Stomach (tissue), 4 donors: ENCODE measurements at regions not wholly inside any gene's neighbourhood (a gene's known extent, or its start where the extent isn't known, plus 50 kb on each side); places are given as distances from the start of the nearest gene placed in this dataset.

Source experiments
- POLR2A ChIP-seq, 4 donors: fragments of 450-650 bp; IDR thresholded peaks; one replicate each; pipeline ENCODE4 v1.6.1; 2016; ENCODE audit warnings: antibody characterized with exemption in 4 of 4, control low read depth in 2 of 4, mild to moderate bottlenecking in 1 of 4, moderate library complexity in 1 of 4
- TF ChIP-seq, protein P1 (sequence below), 7 experiments: fragments of 450-650 bp in 4 of 7; fragments of 200-600 bp in 3 of 7; sonication (generic) in 3 of 7; IDR thresholded peaks; one replicate each; pipeline ENCODE4 v1.5.1; 2016 to 2019; ENCODE audit warnings: antibody characterized with exemption in 7 of 7, control low read depth in 2 of 7, mild to moderate bottlenecking in 1 of 7

DNA sequence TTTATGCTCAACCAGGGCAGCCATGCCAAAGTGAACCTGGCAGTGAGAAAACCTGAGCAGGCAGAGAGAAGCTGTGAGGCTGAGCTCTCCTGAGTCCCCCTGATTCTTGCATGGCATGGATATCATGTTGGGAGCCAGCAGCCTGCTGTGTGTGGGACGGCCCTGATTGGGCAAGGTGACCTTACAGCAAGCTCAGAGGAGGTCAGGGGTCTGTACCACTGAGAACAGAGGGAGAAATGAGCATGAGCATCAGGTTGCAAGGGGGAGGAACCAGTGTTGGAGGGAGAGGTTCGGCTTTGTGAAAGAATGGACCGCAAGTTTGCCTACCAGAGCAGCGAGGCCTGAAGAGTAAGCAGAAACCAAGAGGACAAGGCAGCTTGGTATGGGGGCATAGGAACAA is 59.1 kb upstream of the PTGR2 start:
- TF ChIP-seq, protein P1, sequence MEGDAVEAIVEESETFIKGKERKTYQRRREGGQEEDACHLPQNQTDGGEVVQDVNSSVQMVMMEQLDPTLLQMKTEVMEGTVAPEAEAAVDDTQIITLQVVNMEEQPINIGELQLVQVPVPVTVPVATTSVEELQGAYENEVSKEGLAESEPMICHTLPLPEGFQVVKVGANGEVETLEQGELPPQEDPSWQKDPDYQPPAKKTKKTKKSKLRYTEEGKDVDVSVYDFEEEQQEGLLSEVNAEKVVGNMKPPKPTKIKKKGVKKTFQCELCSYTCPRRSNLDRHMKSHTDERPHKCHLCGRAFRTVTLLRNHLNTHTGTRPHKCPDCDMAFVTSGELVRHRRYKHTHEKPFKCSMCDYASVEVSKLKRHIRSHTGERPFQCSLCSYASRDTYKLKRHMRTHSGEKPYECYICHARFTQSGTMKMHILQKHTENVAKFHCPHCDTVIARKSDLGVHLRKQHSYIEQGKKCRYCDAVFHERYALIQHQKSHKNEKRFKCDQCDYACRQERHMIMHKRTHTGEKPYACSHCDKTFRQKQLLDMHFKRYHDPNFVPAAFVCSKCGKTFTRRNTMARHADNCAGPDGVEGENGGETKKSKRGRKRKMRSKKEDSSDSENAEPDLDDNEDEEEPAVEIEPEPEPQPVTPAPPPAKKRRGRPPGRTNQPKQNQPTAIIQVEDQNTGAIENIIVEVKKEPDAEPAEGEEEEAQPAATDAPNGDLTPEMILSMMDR (IDR thresholded peaks at IDR 0.05): no peak
- no peak for TF ChIP-seq POLR2A (IDR thresholded peaks at IDR 0.05)
